GM19397 (cell line): ENCODE measurements at regions not wholly inside any gene's neighbourhood (a gene's known extent, or its start where the extent isn't known, plus 50 kb on each side); places are given as distances from the start of the nearest gene placed in this dataset.
"Not testable (repeated sequence)": the region's sequence is repeated elsewhere in the genome, so short reads cannot be mapped to it uniquely, and the experiment has no call there.

Experiments
- ATAC-seq: cut with Tn5 transposase; IDR thresholded peaks from one replicate; pipeline ENCODE4 v1.9.1; 2021; ENCODE audit warnings: mild to moderate bottlenecking, moderate library complexity; ENCODE audit not compliant: unreplicated experiment

GRCh38 chr1:192476802-192477298 is 98.7 kb upstream of the RGS1 start:
- ATAC-seq = peak; percentile 52

GRCh38 chr1:192477630-192478029 is 97.9 kb upstream of the RGS1 start:
- no peak for ATAC-seq

- no peak for ATAC-seq
Observed at GRCh38 chr1:192485692-192486436, 89.7 kb upstream of the RGS1 start.

GRCh38 chr1:192488058-192488457 is 87.5 kb upstream of the RGS1 start:
- no peak for ATAC-seq

DNA sequence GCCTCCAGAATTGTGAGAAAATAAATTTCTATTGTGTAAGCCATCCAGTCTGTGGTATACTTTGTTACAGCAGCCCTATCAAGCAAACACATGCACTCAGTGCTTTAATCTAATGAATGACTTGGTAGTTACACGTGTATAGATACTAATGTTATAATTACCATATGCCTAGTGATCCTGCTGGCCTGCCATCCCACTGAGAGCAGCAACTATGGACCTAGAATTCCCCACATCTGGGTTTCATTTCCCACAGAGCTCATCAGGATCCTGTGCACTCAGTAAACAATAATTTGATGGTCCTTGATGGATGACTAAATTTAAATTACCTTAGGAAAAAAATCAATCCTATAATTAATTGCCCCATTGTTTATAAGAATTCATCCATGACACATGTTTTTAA is 86.5 kb upstream of the RGS1 start:
- ATAC-seq = no peak

- ATAC-seq = no peak
Observed at GRCh38 chr1:192489748-192490147, 85.8 kb upstream of the RGS1 start.

DNA sequence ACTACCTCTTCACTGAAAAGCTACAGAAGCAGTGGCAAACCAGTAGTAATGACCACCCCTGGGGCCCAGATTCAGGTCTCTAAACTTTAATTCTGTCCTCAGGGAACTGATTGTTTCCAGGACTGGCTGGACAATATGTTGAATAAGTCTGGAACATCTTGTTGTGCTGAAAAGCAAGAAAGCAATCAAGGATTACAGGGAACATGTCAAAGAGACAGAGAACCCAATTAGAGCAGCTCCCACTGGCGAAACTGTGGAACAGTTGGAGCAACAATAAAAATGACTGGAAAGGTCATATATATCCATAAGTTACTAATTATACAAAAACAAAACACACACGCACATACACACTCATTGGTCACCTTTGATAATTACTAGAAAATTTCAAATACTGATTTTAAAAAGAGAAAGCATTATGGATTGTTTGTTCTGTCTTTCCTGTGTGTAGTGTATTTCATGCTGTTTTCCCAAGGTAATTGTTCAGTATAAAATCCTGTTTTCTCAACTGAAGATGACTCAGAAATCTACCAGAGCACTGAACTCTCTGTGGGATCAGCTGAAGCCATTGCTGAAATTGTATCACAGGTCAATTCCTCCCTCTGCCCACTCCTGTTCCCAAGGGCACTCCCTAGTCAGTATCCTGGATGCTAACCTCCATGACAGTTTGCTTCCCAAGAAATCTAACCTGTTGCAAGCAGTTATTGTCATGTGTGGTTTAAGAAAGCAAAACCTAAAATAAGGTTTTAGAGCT is 83.6 kb upstream of the RGS1 start:
- no peak for ATAC-seq

GRCh38 chr1:192493584-192493983 is 82.0 kb upstream of the RGS1 start:
- ATAC-seq = no peak

DNA sequence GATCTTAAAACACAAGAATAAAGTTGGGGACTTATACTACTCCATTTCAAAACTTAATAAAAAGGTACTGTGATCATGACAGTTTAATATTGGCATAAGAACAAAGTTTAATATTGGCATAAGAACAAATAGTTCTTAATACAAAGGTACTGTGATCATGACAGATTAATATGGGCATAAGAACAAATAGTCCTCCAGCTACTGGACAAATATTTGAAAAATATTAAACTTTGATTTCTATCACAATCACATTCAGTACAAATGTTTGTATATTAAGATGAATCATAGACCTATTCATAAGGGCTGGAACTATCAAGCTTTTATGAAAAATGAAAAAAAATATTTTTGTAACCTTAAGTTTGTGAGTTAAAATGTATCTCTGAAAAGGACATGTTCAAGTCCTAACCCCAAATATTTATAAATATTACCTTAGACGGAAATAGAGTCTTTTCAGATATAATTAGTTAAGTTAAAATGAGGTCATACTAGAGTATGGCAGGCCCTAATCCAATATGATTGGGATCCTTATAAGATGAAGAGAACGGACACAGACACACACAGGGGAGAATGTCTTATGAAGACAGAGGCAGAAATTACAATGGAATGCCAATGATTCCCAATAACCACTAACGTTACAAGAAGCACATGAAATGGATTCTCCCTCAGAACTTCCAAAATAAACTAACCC is 79.1 kb upstream of the RGS1 start:
- ATAC-seq = no peak

GRCh38 chr1:192497214-192497794 is 78.3 kb upstream of the RGS1 start:
- no peak for ATAC-seq

- not testable (repeated sequence) for ATAC-seq
Observed at GRCh38 chr1:192498092-192498491, 77.5 kb upstream of the RGS1 start.

GRCh38 chr1:192499061-192499581 is 76.5 kb upstream of the RGS1 start:
- not testable (repeated sequence) for ATAC-seq

DNA sequence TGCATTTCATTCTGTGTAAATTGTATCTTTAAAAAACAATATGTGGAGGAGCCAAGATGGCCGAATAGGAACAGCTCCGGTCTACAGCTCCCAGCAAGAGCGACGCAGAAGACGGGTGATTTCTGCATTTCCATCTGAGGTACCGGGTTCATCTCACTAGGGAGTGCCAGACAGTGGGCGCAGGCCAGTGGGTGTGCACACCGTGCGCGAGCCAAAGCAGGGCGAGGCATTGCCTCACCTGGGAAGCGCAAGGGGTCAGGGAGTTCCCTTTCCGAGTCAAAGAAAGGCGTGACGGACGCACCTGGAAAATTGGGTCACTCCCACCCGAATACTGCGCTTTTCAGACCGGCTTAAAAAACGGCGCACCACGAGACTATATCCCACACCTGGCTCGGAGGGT is 75.0 kb upstream of the RGS1 start:
- not testable (repeated sequence) for ATAC-seq

- peak; percentile 83 for ATAC-seq
Observed at GRCh38 chr1:192506741-192507155, 68.8 kb upstream of the RGS1 start.

DNA sequence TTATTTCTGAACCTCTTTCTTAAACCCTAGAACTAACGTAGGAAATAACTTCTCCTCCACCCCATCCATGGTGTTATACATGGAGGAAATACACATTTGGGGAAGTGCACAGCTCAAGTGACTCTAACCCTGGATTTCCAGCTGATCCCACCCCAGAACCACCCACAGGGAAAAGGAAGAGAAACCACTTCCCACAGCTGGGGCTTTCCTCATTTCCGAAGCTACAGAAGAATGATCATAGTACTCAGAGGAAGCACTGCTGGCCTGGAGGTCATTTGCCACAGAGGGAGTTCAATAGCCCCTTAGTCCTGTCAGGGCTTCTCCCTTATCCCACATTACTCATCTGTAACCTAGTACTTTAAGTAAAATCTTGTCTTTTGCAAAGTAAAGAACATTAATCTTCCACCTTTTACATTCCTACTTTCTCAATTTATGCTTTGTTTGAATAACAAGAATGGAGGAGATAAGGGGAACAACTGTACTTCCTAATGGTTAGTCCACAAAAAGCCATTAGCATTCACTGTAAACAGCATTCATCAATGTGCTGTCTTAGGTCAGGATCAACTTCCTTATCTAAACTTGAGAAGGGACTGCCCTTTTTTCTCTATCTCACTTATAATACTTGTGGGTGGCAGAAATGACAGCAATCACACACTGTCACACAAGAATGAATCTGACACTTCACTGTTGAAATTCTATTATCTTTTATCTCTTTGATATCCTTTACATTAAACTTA is 63.0 kb upstream of the RGS1 start:
- no peak for ATAC-seq

- ATAC-seq = no peak
Observed at GRCh38 chr1:192513196-192513595, 62.4 kb upstream of the RGS1 start.

DNA sequence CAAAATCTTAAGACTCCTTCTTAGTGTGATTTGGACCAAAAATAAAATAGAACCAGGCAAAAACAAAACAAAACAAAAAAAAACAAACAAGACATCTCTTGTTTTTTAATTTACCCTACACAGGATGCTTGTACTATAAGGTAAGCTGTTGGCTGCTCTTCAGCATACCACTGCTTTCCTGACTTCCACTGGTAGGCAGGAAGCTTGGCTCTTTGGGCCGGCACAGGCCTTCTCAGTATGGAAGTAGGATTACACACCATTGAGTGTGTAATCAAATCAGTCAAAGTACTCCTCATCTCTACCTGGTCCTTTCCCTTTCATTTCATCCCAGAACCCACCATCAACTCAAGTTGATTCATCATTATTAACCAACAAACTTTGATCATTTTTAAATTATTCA is 61.9 kb upstream of the RGS1 start:
- no peak for ATAC-seq

DNA sequence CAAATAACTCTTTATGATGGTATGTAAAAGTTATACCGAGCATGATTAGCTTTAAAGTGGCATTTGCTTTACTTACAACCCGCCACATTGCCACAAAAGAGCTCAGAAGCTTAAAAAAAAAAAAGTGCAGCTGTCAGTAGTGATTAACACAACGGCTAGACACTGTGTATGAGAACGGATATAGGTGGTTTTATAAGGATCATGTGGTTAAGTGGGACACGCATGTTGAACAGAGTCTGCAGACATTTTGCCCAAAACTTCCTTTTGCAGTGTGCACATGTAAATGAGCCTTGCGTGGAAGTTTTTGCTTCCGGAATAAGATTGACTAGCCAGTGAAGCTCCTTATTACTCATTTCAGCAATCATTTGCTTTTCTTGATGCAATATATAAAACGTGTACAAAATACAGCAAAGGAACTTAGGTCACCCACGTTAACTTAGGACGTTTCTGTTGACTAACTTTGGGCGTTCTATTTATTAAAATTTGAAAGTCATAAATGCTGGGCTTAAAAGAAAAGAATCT is 58.7 kb upstream of the RGS1 start:
- peak; percentile 99 for ATAC-seq

DNA sequence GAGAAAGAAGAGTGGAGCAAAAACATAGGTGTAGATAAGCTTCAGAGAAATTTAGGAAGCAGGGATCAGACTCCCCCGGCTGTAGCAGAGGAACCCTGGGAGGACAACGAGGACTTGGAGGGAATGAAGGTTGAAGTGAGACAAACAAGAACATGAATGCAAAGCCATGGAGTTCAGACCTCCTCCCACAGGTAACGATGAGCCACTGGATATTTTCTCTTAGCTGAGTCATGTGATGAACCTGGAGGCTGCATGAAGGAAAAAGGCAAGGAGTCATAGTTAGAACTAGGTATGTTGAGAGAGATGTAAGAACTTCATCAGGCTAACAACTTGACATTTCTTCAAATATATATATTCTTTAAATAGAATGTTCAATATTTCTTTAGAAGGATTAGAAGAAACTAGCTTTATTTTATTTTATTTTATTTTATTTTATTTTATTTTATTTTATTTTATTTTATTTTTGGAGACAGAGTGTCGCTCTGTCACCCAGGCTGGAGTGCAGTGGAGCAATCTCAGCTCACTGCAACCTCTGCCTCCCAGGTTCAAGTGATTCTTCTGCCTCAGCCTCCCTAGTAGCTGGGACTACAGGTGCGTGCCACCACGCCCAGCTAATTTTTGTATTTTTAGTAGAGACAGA is 57.7 kb upstream of the RGS1 start:
- not testable (repeated sequence) for ATAC-seq

GRCh38 chr1:192518700-192519099 is 56.9 kb upstream of the RGS1 start:
- ATAC-seq = no peak
